Small intestine (tissue), 7 donors: ENCODE measurements at regions not wholly inside any gene's neighbourhood (a gene's known extent, or its start where the extent isn't known, plus 50 kb on each side); places are given as distances from the start of the nearest gene placed in this dataset.

Source experiments
- DNase-seq, 2 donors: peaks; one replicate each; pipeline versions ENCODE4 v3.0.0 to v3.0.0-alpha.2; 2013
- FAIRE-seq: peaks from 2 replicates; lab custom pipeline; 2012; peaks lifted over from hg19 to GRCh38; lab: Jason Lieb, UNC
- H3K27ac ChIP-seq, 3 donors: one replicate each; pipeline ENCODE4 v1.5.1; 2013; ENCODE audit warnings: low read length in 2 of 3, mild to moderate bottlenecking in 2 of 3, control low read depth in 1 of 3, inconsistent platforms in 1 of 3, low read depth in 1 of 3, moderate library complexity in 1 of 3
- H3K27me3 ChIP-seq, 3 donors: one replicate each; pipeline ENCODE4 v1.6.1; 2013; ENCODE audit warnings: low read length in 3 of 3, inconsistent platforms in 1 of 3; ENCODE audit not compliant: control insufficient read depth in 3 of 3, insufficient read depth in 3 of 3
- H3K36me3 ChIP-seq, 3 donors: one replicate each; pipeline ENCODE4 v1.6.1; 2013; ENCODE audit warnings: low read length in 3 of 3, inconsistent platforms in 1 of 3, low read depth in 1 of 3, mild to moderate bottlenecking in 1 of 3, moderate library complexity in 1 of 3; ENCODE audit not compliant: control insufficient read depth in 3 of 3, insufficient read depth in 2 of 3
- H3K4me1 ChIP-seq, 3 donors: one replicate each; pipeline ENCODE4 v1.6.1; 2013; ENCODE audit warnings: low read length in 2 of 3, inconsistent platforms in 1 of 3, low read depth in 1 of 3, mild to moderate bottlenecking in 1 of 3, moderate library complexity in 1 of 3; ENCODE audit not compliant: control insufficient read depth in 3 of 3, insufficient read depth in 2 of 3
- H3K4me3 ChIP-seq, 3 donors: one replicate each; pipeline ENCODE4 v1.5.1; 2013; ENCODE audit warnings: low read length in 3 of 3, control low read depth in 1 of 3, inconsistent platforms in 1 of 3, low read depth in 1 of 3, mild to moderate bottlenecking in 1 of 3, moderate library complexity in 1 of 3
- H3K9me3 ChIP-seq, 2 donors: one replicate each; pipeline ENCODE4 v1.6.1; 2013; ENCODE audit warnings: low read depth in 1 of 2, low read length in 1 of 2; ENCODE audit not compliant: control insufficient read depth in 2 of 2, insufficient read depth in 1 of 2
- WGBS, 3 donors: extraction: QIAGEN DNeasy Blood & Tissue Kit; methylation state at CpG; one replicate each; pipeline ENCODE4 v1.1.7; 2013; 5-methylcytosine and 5-hydroxymethylcytosine counted together
- donor health status: healthy with polysubstance abuse.
- donor health status: control.
- donor health status: control.
- donor health status: Bipolar disorder and iron deficiency.
- donor health status: healthy.

- Histone ChIP-seq H3K4me1 (no peaks in the 10 kb centered on the region), H3K9me3 (peaks cover 0 to 2% of the 10 kb centered on the region in 2 donors), H3K27ac (no peak overlapping the region), H3K36me3 (no peaks in the 10 kb centered on the region), H3K4me3 (no peak overlapping the region), H3K27me3 (no peaks in the 10 kb centered on the region)
- DNase-seq (no peak), FAIRE-seq (no peak)
- 64 to 78% (median 68%) methylated on average over 12 of the region's 12 CpGs for WGBS, 3 donors
These were observed 355.9 kb upstream of the AJAP1 start for GRCh38 chr1:4298361-4299083.

DNA sequence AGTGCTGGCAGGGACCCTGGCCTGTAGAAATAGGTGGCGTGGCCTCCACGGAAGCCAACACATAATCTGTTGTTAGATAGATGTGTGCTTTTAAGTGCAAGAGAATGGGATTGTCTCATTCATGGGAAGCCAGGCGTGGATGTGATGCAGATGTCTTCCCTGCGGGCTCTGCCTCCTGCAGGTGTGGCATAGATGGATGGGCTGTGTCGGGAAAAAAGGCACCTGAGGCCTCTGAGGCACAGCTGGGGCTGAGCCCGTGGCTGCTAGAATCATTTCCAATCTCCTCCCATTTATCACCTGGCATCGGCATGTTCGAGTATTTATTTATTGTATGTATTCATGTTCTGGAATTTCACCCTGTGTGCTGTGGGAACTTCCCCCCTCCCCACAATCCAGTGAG lies 353.4 kb upstream of the AJAP1 start:
- H3K4me3 ChIP-seq, result no peak overlapping the region
- no peaks in the 10 kb centered on the region for H3K4me1 ChIP-seq
- WGBS, 3 donors, result 47 to 69% (median 61%) methylated on average over 8 of the region's 8 CpGs
- H3K27me3 ChIP-seq, result no peaks in the 10 kb centered on the region
- peaks cover 2 to 8% of the 10 kb centered on the region in 2 donors for H3K9me3 ChIP-seq
- FAIRE-seq (no peak), DNase-seq (no peak)
- H3K27ac ChIP-seq, result no peak overlapping the region
- H3K36me3 ChIP-seq, result no peaks in the 10 kb centered on the region

- Histone ChIP-seq H3K4me1 (no peaks in the 10 kb centered on the region), H3K9me3 (peaks cover 2 to 8% of the 10 kb centered on the region in 2 donors), H3K27ac (no peak overlapping the region), H3K36me3 (no peaks in the 10 kb centered on the region), H3K27me3 (no peaks in the 10 kb centered on the region), H3K4me3 (no peak overlapping the region)
- DNase-seq (no peak), FAIRE-seq (no peak)
- 74 to 88% (median 86%) methylated on average over 9 of the region's 9 CpGs for WGBS, 3 donors
These were observed 351.1 kb upstream of the AJAP1 start for GRCh38 chr1:4303303-4303702.

DNA sequence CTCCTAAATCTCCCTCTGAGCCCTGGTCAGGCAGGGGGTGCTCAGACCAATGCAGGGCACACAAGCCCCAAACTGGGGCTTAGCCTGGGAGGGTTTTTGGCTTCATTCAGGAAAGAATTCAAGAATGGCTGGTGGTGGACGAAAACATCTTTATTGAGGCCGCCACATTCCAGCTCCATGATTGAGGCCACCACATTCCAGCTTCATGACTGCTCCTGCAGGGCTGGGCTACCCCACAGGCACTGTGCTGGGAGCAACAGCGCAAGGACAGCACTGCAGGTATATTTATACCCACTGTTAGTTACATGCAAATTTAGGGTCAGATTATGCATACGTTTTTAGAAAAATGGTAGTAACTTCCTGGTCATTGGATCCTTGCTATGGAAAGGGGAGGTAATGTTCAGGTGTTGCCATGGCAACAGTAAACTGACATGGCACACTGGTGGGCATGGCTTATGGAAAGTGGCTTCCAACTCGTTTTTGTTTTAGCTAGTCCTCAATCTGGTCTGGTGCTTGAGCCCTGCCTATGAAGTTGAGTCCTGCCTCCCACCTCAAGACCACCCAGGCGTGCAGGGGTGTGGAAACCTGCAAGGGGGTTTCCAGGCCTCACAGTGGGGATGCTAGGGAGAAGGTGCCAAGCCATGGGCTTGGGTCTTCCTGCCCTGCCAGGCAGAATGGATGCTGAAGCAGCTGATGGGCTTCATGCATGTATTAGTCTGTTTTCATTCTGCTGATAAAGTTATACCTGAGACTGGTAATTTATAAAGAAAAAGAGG lies 348.7 kb upstream of the AJAP1 start:
- FAIRE-seq, result no peak

DNA sequence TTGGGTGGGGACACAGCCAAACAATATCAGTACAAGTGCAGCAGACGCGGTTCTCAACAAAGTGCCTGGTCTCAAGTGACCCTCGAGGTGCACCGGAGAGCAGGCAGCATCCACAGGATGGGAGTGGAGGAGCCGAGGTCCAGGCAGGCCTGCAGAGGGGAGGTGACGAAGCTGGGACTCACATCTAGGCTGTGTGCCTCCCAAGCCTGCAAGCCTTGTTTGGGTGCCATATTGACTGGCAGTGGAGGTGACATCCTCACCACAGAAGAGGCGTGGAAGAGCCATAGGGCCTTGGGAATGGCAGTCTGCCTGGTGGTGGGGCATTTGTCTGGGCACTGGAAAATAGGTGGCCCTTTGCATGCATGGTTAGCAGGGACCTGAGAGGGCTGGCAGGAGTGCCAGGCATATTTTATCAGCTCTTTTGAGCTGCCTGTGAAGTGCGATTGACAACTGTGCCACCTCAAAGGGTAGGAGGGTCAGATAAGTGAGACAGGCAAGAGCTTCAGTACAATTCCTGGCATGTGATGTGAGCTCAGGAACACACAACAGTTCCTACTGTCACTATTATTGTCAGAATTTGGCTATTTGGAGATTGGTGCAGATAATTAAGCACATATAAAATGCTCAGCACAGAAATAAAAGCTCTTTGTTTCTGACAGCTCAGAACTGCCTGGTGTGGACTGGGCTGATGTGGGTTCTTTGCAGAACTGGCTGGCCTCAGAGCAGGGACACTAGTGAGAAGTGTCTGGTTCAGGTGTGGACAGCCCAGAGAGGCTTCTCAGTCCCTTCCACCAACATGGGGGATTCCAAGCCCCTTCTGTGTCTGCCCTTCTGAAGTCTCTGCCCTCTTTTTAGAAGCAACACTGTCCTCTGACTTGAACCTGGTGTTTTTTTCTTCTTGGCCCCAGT lies 347.6 kb upstream of the AJAP1 start:
- DNase-seq (no peak), FAIRE-seq (no peak)
- Histone ChIP-seq H3K27ac (no peak overlapping the region), H3K36me3 (no peaks in the 10 kb centered on the region), H3K4me1 (no peaks in the 10 kb centered on the region), H3K27me3 (no peaks in the 10 kb centered on the region), H3K9me3 (peaks cover 2 to 8% of the 10 kb centered on the region in 2 donors), H3K4me3 (no peak overlapping the region)
- WGBS, 3 donors, result 76 to 85% (median 77%) methylated on average over 8 of the region's 8 CpGs

More for the DNA sequence above, 348.7 kb upstream of the AJAP1 start:
- WGBS, 3 donors, result 64 to 76% (median 70%) methylated on average over 6 of the region's 6 CpGs
- H3K36me3 ChIP-seq, result no peaks in the 10 kb centered on the region
- no peak overlapping the region for H3K4me3 ChIP-seq
- H3K27ac ChIP-seq, result no peak overlapping the region
- no peak for DNase-seq
- H3K4me1 ChIP-seq, result no peaks in the 10 kb centered on the region
- H3K9me3 ChIP-seq, result peaks cover 2 to 8% of the 10 kb centered on the region in 2 donors
- H3K27me3 ChIP-seq, result no peaks in the 10 kb centered on the region

GRCh38 chr1:4307468-4307845 lies 347.0 kb upstream of the AJAP1 start:
- no peaks in the 10 kb centered on the region for H3K4me1 ChIP-seq
- no peak for DNase-seq
- H3K36me3 ChIP-seq, result no peaks in the 10 kb centered on the region
- peaks cover under 1 to 8% of the 10 kb centered on the region in 2 donors for H3K9me3 ChIP-seq
- no peak overlapping the region for H3K27ac ChIP-seq
- no peak for FAIRE-seq
- 25 to 47% (median 38%) methylated on average over 2 of the region's 2 CpGs for WGBS, 3 donors
- H3K4me3 ChIP-seq, result no peak overlapping the region
- H3K27me3 ChIP-seq, result no peaks in the 10 kb centered on the region

DNA sequence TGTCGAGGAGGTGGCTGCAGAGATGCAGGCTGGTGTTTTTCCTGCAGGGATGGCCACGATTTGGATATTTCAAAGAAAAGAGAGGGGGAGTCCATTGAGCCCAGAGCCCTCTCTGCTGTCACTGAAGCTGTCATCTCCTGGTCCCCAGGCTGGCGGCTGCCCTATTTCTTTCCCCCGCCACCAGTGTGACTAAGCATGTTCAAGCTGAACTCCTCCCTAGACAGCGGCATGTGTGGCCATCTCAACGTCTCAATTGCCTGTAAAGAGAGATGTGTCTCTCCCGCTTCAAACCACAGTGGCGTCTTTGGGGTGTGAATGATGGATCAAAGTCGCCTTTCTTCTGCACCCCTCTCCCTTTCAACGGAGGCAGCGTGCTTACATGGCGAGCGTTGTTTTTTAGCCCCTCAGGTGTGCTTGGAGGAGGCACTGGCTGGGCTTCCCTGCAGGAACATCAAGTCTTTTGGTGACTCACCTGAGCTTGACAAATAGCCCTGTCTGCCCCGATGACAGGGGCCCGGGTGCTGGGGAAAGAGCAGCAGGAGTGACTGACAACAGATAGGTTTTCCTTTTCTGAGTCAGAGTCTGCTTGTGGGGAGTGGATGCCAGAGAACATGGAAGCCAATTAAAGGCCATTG lies 346.4 kb upstream of the AJAP1 start:
- FAIRE-seq, result no peak
- Histone ChIP-seq H3K9me3 (peaks cover 0 to 8% of the 10 kb centered on the region in 2 donors), H3K4me1 (no peaks in the 10 kb centered on the region), H3K27me3 (no peaks in the 10 kb centered on the region), H3K27ac (no peak overlapping the region), H3K36me3 (no peaks in the 10 kb centered on the region), H3K4me3 (no peak overlapping the region)
- no peak for DNase-seq
- 78 to 83% (median 78%) methylated on average over 15 of the region's 15 CpGs for WGBS, 3 donors

DNA sequence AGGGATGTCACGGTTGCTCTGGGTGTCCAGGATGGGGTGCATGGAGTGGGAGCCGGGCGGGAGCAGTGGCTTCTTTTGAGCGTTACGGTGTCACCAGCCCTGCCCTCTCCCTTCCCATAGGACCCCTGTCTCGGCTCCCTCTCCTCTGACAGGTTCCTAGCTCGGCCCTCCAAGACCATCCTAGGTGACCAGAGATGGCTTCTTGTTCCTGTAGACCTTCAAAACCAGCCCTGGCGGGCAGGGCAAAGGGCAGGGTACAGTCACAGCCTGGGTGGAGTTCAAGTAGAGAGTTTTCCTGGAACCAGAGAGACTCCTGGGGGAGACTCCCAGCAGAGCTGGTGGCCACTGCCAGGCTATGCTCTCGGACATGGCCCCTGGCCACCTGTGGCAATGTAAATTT lies 345.6 kb upstream of the AJAP1 start:
- Histone ChIP-seq H3K27me3 (no peaks in the 10 kb centered on the region), H3K4me1 (no peaks in the 10 kb centered on the region), H3K9me3 (peaks cover 0 to 8% of the 10 kb centered on the region in 2 donors), H3K36me3 (no peaks in the 10 kb centered on the region), H3K27ac (no peak overlapping the region), H3K4me3 (no peak overlapping the region)
- no peak for DNase-seq
- WGBS, 3 donors, result 61 to 67% (median 62%) methylated on average over 9 of the region's 9 CpGs
- FAIRE-seq, result no peak
